BLaER1 treated with 17β-estradiol and CSF1 and Interleukin-3, amounts not matched to agents 10 nM and 100 nM (cell line): ENCODE measurements at regions not wholly inside any gene's neighbourhood (a gene's known extent, or its start where the extent isn't known, plus 50 kb on each side); places are given as distances from the start of the nearest gene placed in this dataset.

ENCODE experiments used
- H3K27ac ChIP-seq, 11 experiments: shearing (Covaris generic); formaldehyde crosslinking; 2 replicates each; pipeline ENCODE4 v1.8.1; 2022
- H3K27me3 ChIP-seq, 11 experiments: shearing (Covaris generic); formaldehyde crosslinking; 2 replicates each; pipeline ENCODE4 v1.8.1; 2022
- H3K36me3 ChIP-seq, 11 experiments: shearing (Covaris generic); formaldehyde crosslinking; 2 replicates each; pipeline ENCODE4 v1.8.1; 2022
- H3K4me1 ChIP-seq, 10 experiments: shearing (Covaris generic); formaldehyde crosslinking; 2 replicates each; pipeline ENCODE4 v1.8.1; 2022
- H3K4me2 ChIP-seq, 11 experiments: shearing (Covaris generic); formaldehyde crosslinking; 2 replicates each; pipeline ENCODE4 v1.8.1; 2022
- H3K4me3 ChIP-seq, 10 experiments: shearing (Covaris generic); formaldehyde crosslinking; 2 replicates each; pipeline ENCODE4 v1.8.1; 2022
- H3K9ac ChIP-seq, 11 experiments: shearing (Covaris generic); formaldehyde crosslinking; 2 replicates each; pipeline ENCODE4 v1.8.1; 2022
- H3K9me3 ChIP-seq, 11 experiments: shearing (Covaris generic); formaldehyde crosslinking; replicated peaks in 1 of 11; 2 replicates each; pipeline ENCODE4 v1.8.1; 2022
- H4K20me1 ChIP-seq, 11 experiments: shearing (Covaris generic); formaldehyde crosslinking; 2 replicates each; pipeline ENCODE4 v1.8.1; 2022
- Cebpa-rat ChIP-seq, 11 experiments: shearing (Covaris generic); IDR thresholded peaks; 2 replicates each; pipeline ENCODE4 v1.8.1; 2022

DNA sequence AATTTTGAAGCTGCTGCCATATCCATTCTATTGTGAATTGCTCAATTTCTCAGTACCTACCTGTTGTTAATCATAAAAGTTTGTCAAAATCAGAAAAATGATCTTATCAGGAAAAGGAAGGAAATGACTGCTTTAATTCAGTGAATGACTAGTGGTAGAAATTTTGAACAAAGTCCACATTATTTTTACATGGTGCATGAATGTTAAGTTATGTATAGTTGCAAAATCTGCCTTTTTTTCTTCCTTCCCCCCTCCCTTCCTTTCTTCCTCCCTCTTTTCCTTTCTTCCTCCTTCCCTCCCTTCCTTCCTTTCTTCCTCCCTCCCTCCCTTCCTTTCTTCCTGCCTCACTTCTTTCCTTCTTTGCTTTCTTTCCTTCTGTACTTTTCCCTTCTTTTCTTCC lies 127.1 kb upstream of the TSHZ2 start:
- no peaks in the 10 kb centered on the region for H3K36me3 ChIP-seq
- no peak overlapping the region for H3K4me3 ChIP-seq
- H3K9ac ChIP-seq = no peak overlapping the region
- no peaks in the 10 kb centered on the region for H3K9me3 ChIP-seq
- H3K4me1 ChIP-seq = no peaks in the 10 kb centered on the region
- H4K20me1 ChIP-seq = no peaks in the 10 kb centered on the region
- H3K27me3 ChIP-seq = no peaks in the 10 kb centered on the region
- TF ChIP-seq Cebpa-rat (IDR thresholded peaks at IDR 0.05) = no peak
- H3K4me2 ChIP-seq = no peak overlapping the region
- no peak overlapping the region for H3K27ac ChIP-seq

DNA sequence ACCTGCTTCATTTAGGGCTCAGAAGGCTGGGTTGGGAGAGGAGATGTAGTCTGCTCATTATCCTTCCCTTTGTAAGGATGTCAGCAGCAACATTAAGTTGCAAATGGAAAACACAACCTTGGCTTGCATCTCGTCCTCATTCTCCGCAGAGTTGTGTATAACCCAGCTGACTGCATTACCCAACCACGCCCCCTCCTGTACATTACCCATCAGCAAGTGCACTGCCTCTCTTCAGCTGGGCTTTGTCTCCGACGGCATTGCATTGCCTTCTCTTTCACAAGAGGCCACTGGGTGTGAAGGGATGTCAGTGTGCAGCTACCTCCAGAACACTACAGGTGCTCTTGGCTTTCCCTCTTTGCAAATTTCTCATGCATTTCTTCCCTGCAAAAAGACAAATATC lies 128.7 kb upstream of the TSHZ2 start:
- Histone ChIP-seq H3K27ac (no peak overlapping the region), H3K27me3 (no peaks in the 10 kb centered on the region), H3K9ac (no peak overlapping the region), H3K4me1 (no peaks in the 10 kb centered on the region), H3K9me3 (no peaks in the 10 kb centered on the region), H3K4me2 (no peak overlapping the region), H3K36me3 (no peaks in the 10 kb centered on the region), H3K4me3 (no peak overlapping the region), H4K20me1 (no peaks in the 10 kb centered on the region)
- no peak for TF ChIP-seq Cebpa-rat (IDR thresholded peaks at IDR 0.05)

- H3K9ac ChIP-seq = no peak overlapping the region
- no peaks in the 10 kb centered on the region for H3K27me3 ChIP-seq
- TF ChIP-seq Cebpa-rat (IDR thresholded peaks at IDR 0.05) = no peak
- no peak overlapping the region for H3K4me3 ChIP-seq
- no peak overlapping the region for H3K27ac ChIP-seq
- H3K36me3 ChIP-seq = no peaks in the 10 kb centered on the region
- H3K4me2 ChIP-seq = no peak overlapping the region
- no peaks in the 10 kb centered on the region for H3K9me3 ChIP-seq
- no peaks in the 10 kb centered on the region for H4K20me1 ChIP-seq
- no peaks in the 10 kb centered on the region for H3K4me1 ChIP-seq
These were observed 131.2 kb upstream of the TSHZ2 start for GRCh38 chr20:52841003-52841402.

DNA sequence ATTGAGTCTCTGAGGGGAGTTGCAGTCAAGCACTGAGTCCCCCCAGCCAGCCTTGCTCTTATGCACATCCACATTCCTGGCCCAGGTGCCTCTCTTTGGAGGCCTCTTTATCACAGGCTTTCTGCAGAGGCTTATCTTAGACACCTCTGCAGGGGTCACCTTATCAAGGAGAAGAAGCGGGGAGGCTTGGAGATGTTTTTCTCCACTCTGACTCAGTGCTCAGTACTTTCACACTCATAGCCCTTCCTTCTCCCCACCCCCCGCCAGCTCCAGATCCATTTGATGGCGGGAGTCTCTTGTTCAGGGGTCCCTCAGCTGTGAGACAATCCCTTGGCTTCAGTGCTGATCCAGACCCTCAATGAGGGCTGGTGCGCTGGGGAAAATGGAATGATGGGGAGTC lies 132.1 kb upstream of the TSHZ2 start:
- Histone ChIP-seq H3K27me3 (no peaks in the 10 kb centered on the region), H3K9me3 (no peaks in the 10 kb centered on the region), H3K9ac (no peak overlapping the region), H3K4me2 (no peak overlapping the region), H3K4me3 (no peak overlapping the region), H3K27ac (no peak overlapping the region), H3K36me3 (no peaks in the 10 kb centered on the region), H3K4me1 (no peaks in the 10 kb centered on the region), H4K20me1 (no peaks in the 10 kb centered on the region)
- TF ChIP-seq Cebpa-rat (IDR thresholded peaks at IDR 0.05) = no peak

GRCh38 chr20:52838510-52839241 lies 133.5 kb upstream of the TSHZ2 start:
- Histone ChIP-seq H3K4me1 (no peaks in the 10 kb centered on the region), H3K4me3 (no peak overlapping the region), H3K4me2 (no peak overlapping the region), H3K27me3 (no peaks in the 10 kb centered on the region), H3K9me3 (no peaks in the 10 kb centered on the region), H3K9ac (no peak overlapping the region), H3K36me3 (no peaks in the 10 kb centered on the region), H3K27ac (no peak overlapping the region), H4K20me1 (no peaks in the 10 kb centered on the region)
- TF ChIP-seq Cebpa-rat (IDR thresholded peaks at IDR 0.05) = no peak

- Histone ChIP-seq H3K4me2 (no peak overlapping the region), H3K27ac (no peak overlapping the region), H4K20me1 (no peaks in the 10 kb centered on the region), H3K9me3 (no peaks in the 10 kb centered on the region), H3K27me3 (no peaks in the 10 kb centered on the region), H3K4me1 (no peaks in the 10 kb centered on the region), H3K4me3 (no peak overlapping the region), H3K9ac (no peak overlapping the region), H3K36me3 (no peaks in the 10 kb centered on the region)
- TF ChIP-seq Cebpa-rat (IDR thresholded peaks at IDR 0.05) = no peak
These were observed 134.8 kb upstream of the TSHZ2 start for GRCh38 chr20:52837378-52837777.

DNA sequence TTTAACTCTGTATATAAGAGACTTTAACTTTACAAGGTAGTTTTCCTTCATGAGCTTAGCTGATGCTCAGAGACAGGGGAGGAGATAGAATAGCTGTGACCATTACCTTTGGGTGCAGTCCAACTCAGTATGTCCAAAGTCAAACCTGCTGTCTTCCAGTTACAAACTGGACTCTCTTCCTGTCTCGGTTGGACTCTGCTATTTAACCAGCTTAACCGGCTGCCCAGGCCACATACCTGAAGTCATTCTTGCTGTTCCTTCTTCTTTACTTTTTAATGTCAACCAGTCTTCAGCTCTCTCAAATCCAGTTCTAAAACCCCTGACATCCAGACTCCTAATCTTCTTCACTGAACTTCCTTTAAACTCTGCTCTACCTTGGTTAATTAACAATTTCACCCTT lies 138.3 kb upstream of the TSHZ2 start:
- Histone ChIP-seq H3K27me3 (no peaks in the 10 kb centered on the region), H3K9me3 (peaks cover 12 to 21% (median 19%) of the 10 kb centered on the region in 11 experiments), H3K4me2 (no peak overlapping the region), H3K36me3 (no peaks in the 10 kb centered on the region), H3K9ac (no peak overlapping the region), H3K4me1 (no peaks in the 10 kb centered on the region), H3K27ac (no peak overlapping the region), H4K20me1 (no peaks in the 10 kb centered on the region), H3K4me3 (no peak overlapping the region)
- no peak for TF ChIP-seq Cebpa-rat (IDR thresholded peaks at IDR 0.05)

- no peak for TF ChIP-seq Cebpa-rat (IDR thresholded peaks at IDR 0.05)
- H3K36me3 ChIP-seq = no peaks in the 10 kb centered on the region
- H3K4me3 ChIP-seq = no peak overlapping the region
- H3K9ac ChIP-seq = no peak overlapping the region
- no peaks in the 10 kb centered on the region for H4K20me1 ChIP-seq
- no peak overlapping the region for H3K27ac ChIP-seq
- H3K4me1 ChIP-seq = no peaks in the 10 kb centered on the region
- H3K4me2 ChIP-seq = no peak overlapping the region
- H3K27me3 ChIP-seq = no peaks in the 10 kb centered on the region
- peaks cover 13 to 26% (median 21%) of the 10 kb centered on the region in 11 experiments for H3K9me3 ChIP-seq
These were observed 139.9 kb upstream of the TSHZ2 start for GRCh38 chr20:52832151-52832774.

GRCh38 chr20:52830598-52830997 lies 141.6 kb upstream of the TSHZ2 start:
- Histone ChIP-seq H3K9ac (no peak overlapping the region), H3K27me3 (no peaks in the 10 kb centered on the region), H3K9me3 (peaks cover 13 to 38% (median 28%) of the 10 kb centered on the region in 11 experiments), H3K27ac (no peak overlapping the region), H4K20me1 (no peaks in the 10 kb centered on the region), H3K4me2 (no peak overlapping the region), H3K36me3 (no peaks in the 10 kb centered on the region), H3K4me1 (no peaks in the 10 kb centered on the region), H3K4me3 (no peak overlapping the region)
- TF ChIP-seq Cebpa-rat (IDR thresholded peaks at IDR 0.05) = no peak

DNA sequence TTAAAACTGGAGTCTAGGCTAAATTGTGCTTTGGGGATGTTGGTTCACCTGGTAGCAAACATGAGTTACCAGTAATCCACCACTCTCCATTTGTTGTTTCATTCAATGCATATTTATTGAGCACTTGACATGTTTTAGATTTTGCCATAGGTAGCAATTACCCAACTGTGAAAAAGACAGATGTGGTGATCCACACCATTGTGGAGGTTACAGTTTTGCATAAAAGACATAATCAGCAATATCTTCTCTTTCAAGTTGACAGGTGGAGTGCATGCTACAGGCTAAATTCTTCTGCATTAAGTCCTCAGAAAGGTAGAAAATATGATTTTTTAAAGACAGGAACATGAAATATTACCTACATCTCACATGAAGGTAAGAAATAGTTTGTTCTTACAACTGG lies 143.0 kb upstream of the TSHZ2 start:
- Histone ChIP-seq H3K9ac (no peak overlapping the region), H3K9me3 (peaks cover 13 to 38% (median 28%) of the 10 kb centered on the region in 11 experiments), H3K27me3 (no peaks in the 10 kb centered on the region), H4K20me1 (no peaks in the 10 kb centered on the region), H3K4me1 (no peaks in the 10 kb centered on the region), H3K4me2 (no peak overlapping the region), H3K27ac (no peak overlapping the region), H3K4me3 (no peak overlapping the region), H3K36me3 (no peaks in the 10 kb centered on the region)
- no peak for TF ChIP-seq Cebpa-rat (IDR thresholded peaks at IDR 0.05)
